ENCODE measurements at regions not wholly inside any gene's neighbourhood (a gene's known extent, or its start where the extent isn't known, plus 50 kb on each side); places are given as distances from the start of the nearest gene placed in this dataset.

GRCh38 chr3:61381745-61382392 lies 130.6 kb upstream of the FHIT start:
- TF ChIP-seq CTCF (optimal IDR thresholded peaks at IDR 0.05 in 1 of 3, IDR thresholded peaks at IDR 0.05 in 1 of 3, conservative IDR thresholded peaks at IDR 0.05 in 1 of 3; ENCODE audit: extremely low read depth in 1 of 3, insufficient read depth in 2 of 3, low read length in 3 of 3): peak; percentile 14 to 52 (median 41)
- no peak for TF ChIP-seq EZH2 (IDR thresholded peaks at IDR 0.05; ENCODE audit: low read length)
